PC-9 (cell line): ENCODE measurements at regions not wholly inside any gene's neighbourhood (a gene's known extent, or its start where the extent isn't known, plus 50 kb on each side); places are given as distances from the start of the nearest gene placed in this dataset.

Experiments used
- EZH2 ChIP-seq: fragments of 200-600 bp; sonication (generic); IDR thresholded peaks from 2 replicates; pipeline ENCODE4 v1.8.0; 2017; ENCODE audit warnings: antibody characterized with exemption, low read depth
- TF ChIP-seq, protein P1 (sequence below): fragments of 200-600 bp; sonication (generic); conservative IDR thresholded peaks from 2 replicates; pipeline ENCODE4 v1.6.1; 2017; ENCODE audit warnings: mixed run types, antibody characterized with exemption, mild to moderate bottlenecking, moderate library complexity

DNA sequence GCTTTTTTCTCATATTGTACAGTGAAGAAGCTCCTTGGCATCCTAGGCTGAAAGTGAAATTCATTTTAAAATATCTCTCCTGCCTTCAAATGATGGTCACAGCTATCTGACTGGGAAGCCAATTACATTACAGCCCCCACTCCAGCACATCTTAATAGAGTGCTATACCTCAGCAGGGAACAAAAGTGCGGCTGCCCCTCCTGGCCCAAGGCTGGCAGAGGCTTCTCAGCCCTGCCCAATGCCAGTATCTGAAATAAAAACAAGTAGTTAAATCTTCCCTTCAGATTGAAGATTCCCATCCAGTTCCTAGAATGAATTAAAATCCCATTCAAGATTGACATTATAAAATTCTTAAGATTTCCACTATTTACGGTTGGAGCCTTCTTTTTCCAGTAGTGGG is 54.9 kb upstream of the GNG2 start:
- TF ChIP-seq, protein P1, sequence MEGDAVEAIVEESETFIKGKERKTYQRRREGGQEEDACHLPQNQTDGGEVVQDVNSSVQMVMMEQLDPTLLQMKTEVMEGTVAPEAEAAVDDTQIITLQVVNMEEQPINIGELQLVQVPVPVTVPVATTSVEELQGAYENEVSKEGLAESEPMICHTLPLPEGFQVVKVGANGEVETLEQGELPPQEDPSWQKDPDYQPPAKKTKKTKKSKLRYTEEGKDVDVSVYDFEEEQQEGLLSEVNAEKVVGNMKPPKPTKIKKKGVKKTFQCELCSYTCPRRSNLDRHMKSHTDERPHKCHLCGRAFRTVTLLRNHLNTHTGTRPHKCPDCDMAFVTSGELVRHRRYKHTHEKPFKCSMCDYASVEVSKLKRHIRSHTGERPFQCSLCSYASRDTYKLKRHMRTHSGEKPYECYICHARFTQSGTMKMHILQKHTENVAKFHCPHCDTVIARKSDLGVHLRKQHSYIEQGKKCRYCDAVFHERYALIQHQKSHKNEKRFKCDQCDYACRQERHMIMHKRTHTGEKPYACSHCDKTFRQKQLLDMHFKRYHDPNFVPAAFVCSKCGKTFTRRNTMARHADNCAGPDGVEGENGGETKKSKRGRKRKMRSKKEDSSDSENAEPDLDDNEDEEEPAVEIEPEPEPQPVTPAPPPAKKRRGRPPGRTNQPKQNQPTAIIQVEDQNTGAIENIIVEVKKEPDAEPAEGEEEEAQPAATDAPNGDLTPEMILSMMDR, result no peak
- TF ChIP-seq EZH2, result no peak
